H9 (cell line): ENCODE measurements at regions not wholly inside any gene's neighbourhood (a gene's known extent, or its start where the extent isn't known, plus 50 kb on each side); places are given as distances from the start of the nearest gene placed in this dataset.

Source experiments
- DNase-seq: peaks from one replicate; pipeline ENCODE4 v3.0.0-alpha.2; 2017
- H2AFZ ChIP-seq: one replicate; pipeline ENCODE4 v1.6.1; 2013; ENCODE audit warnings: mild to moderate bottlenecking, low read length, control low read depth, moderate library complexity
- H2AK5ac ChIP-seq: 2 replicates; pipeline ENCODE4 v1.6.1; 2013; ENCODE audit warnings: low read length, control low read depth, mixed read lengths; ENCODE audit not compliant: insufficient read length
- H2BK120ac ChIP-seq: one replicate; pipeline ENCODE4 v1.6.1; 2013; ENCODE audit warnings: low read depth, mild to moderate bottlenecking, low read length, control low read depth, inconsistent platforms; ENCODE audit not compliant: poor library complexity, severe bottlenecking
- H2BK12ac ChIP-seq: 2 replicates; pipeline ENCODE4 v1.6.1; 2013; ENCODE audit warnings: low read length, control low read depth, mixed read lengths, low read depth; ENCODE audit not compliant: insufficient read length
- H2BK15ac ChIP-seq: 2 replicates; pipeline ENCODE4 v1.6.1; 2013; ENCODE audit warnings: low read depth, low read length, control low read depth
- H2BK20ac ChIP-seq: one replicate; pipeline ENCODE4 v1.6.1; 2013; ENCODE audit warnings: low read depth, mild to moderate bottlenecking, low read length, control low read depth, inconsistent platforms; ENCODE audit not compliant: poor library complexity, severe bottlenecking
- H2BK5ac ChIP-seq: 2 replicates; pipeline ENCODE4 v1.6.1; 2013; ENCODE audit warnings: low read length, control low read depth, mixed read lengths; ENCODE audit not compliant: insufficient read length
- H3K14ac ChIP-seq: 2 replicates; pipeline ENCODE4 v1.6.1; 2013; ENCODE audit warnings: low read length, control low read depth; ENCODE audit not compliant: insufficient read depth
- H3K18ac ChIP-seq: 2 replicates; pipeline ENCODE4 v1.6.1; 2013; ENCODE audit warnings: low read depth, mild to moderate bottlenecking, mixed read lengths, low read length, control low read depth; ENCODE audit not compliant: insufficient read length
- H3K23ac ChIP-seq: 2 replicates; pipeline ENCODE4 v1.6.1; 2013; ENCODE audit warnings: low read length, control low read depth, mixed read lengths, low read depth; ENCODE audit not compliant: insufficient read length
- H3K23me2 ChIP-seq: 2 replicates; pipeline ENCODE4 v1.6.1; 2013; ENCODE audit warnings: low read depth, mild to moderate bottlenecking, mixed read lengths, low read length, control low read depth; ENCODE audit not compliant: insufficient read length, poor library complexity, severe bottlenecking
- H3K27ac ChIP-seq: 2 replicates; pipeline ENCODE4 v1.5.1; 2013; ENCODE audit warnings: low read length, control low read depth, mixed read lengths, low read depth; ENCODE audit not compliant: insufficient read length
- H3K27me3 ChIP-seq: 2 replicates; pipeline ENCODE4 v1.6.1; 2013; ENCODE audit warnings: low read length, control low read depth, inconsistent platforms; ENCODE audit not compliant: insufficient read depth
- H3K4ac ChIP-seq: 2 replicates; pipeline ENCODE4 v1.6.1; 2013; ENCODE audit warnings: low read depth, mild to moderate bottlenecking, control low read depth, inconsistent platforms, low read length, moderate library complexity
- H3K4me1 ChIP-seq: 2 replicates; pipeline ENCODE4 v1.6.1; 2013; ENCODE audit warnings: low read length, control low read depth, inconsistent platforms; ENCODE audit not compliant: insufficient read depth
- H3K4me2 ChIP-seq: 2 replicates; pipeline ENCODE4 v1.6.1; 2013; ENCODE audit warnings: low read length, control low read depth, mixed read lengths; ENCODE audit not compliant: insufficient read length, insufficient read depth
- H3K56ac ChIP-seq: 2 replicates; pipeline ENCODE4 v1.6.1; 2013; ENCODE audit warnings: low read depth, mild to moderate bottlenecking, mixed read lengths, low read length, control low read depth; ENCODE audit not compliant: insufficient read length
- H3K79me1 ChIP-seq: 2 replicates; pipeline ENCODE4 v1.6.1; 2013; ENCODE audit warnings: low read depth, mild to moderate bottlenecking, moderate library complexity, low read length, control low read depth, inconsistent platforms; ENCODE audit not compliant: insufficient read depth, poor library complexity, severe bottlenecking
- H3K79me2 ChIP-seq: 2 replicates; pipeline ENCODE4 v1.6.1; 2013; ENCODE audit warnings: low read length, control low read depth, inconsistent platforms; ENCODE audit not compliant: insufficient read depth
- H3K9ac ChIP-seq: 2 replicates; pipeline ENCODE4 v1.6.1; 2013; ENCODE audit warnings: low read length, control low read depth, mixed read lengths; ENCODE audit not compliant: insufficient read length; ENCODE audit errors: extremely low read depth
- H3K9me3 ChIP-seq: one replicate; pipeline ENCODE4 v1.6.1; 2013; ENCODE audit warnings: low read depth, low read length, inconsistent platforms; ENCODE audit not compliant: control insufficient read depth
- H3T11ph ChIP-seq: one replicate; pipeline ENCODE4 v1.6.1; 2013; ENCODE audit warnings: mild to moderate bottlenecking, low read length, control low read depth, inconsistent platforms
- H4K20me1 ChIP-seq: one replicate; pipeline ENCODE4 v1.6.1; 2013; ENCODE audit not compliant: control insufficient read depth, insufficient read length, insufficient read depth
- H4K5ac ChIP-seq: 2 replicates; pipeline ENCODE4 v1.6.1; 2013; ENCODE audit warnings: low read depth, mild to moderate bottlenecking, mixed read lengths, low read length, control low read depth; ENCODE audit not compliant: insufficient read length
- H4K8ac ChIP-seq: replicated peaks from 2 replicates; pipeline ENCODE4 v1.6.1; 2013; ENCODE audit warnings: low read length, control low read depth, mixed read lengths, low read depth; ENCODE audit not compliant: insufficient read length
- H4K91ac ChIP-seq: 2 replicates; pipeline ENCODE4 v1.6.1; 2013; ENCODE audit warnings: low read depth, mild to moderate bottlenecking, moderate library complexity, mixed read lengths, low read length, control low read depth; ENCODE audit not compliant: insufficient read length
- H3K27ac Mint-ChIP-seq, 3 experiments: 2 replicates in 2 of 3; 3 replicates in 1 of 3; pipeline ENCODE4 v1.8.0; 2020 to 2021; ENCODE audit warnings: mixed read lengths in 3 of 3, mild to moderate bottlenecking in 1 of 3, moderate library complexity in 1 of 3
- H3K27me3 Mint-ChIP-seq: 2 replicates; pipeline ENCODE4 v1.8.0; 2021; ENCODE audit warnings: low read depth, mild to moderate bottlenecking, moderate library complexity, mixed read lengths
- H3K36me3 Mint-ChIP-seq, 3 experiments: 2 replicates in 2 of 3; 3 replicates in 1 of 3; pipeline ENCODE4 v1.8.0; 2020 to 2021; ENCODE audit warnings: low read depth in 3 of 3, mixed read lengths in 3 of 3; ENCODE audit not compliant: insufficient read depth in 1 of 3
- H3K4me1 Mint-ChIP-seq, 2 experiments: 2 replicates each; pipeline ENCODE4 v1.8.0; 2020; ENCODE audit warnings: mixed read lengths in 2 of 2
- H3K4me3 Mint-ChIP-seq, 2 experiments: 2 replicates in 1 of 2; 3 replicates in 1 of 2; pipeline ENCODE4 v1.8.0; 2020 to 2021; ENCODE audit warnings: mild to moderate bottlenecking in 2 of 2, mixed read lengths in 2 of 2, moderate library complexity in 1 of 2
- H3K9me3 Mint-ChIP-seq, 2 experiments: 2 replicates in 1 of 2; 3 replicates in 1 of 2; pipeline ENCODE4 v1.8.0; 2020; ENCODE audit warnings: mild to moderate bottlenecking in 2 of 2, mixed read lengths in 2 of 2, moderate library complexity in 1 of 2
- CTCF ChIP-seq: fragments of 200-600 bp; sonication (generic); conservative IDR thresholded peaks from 3 replicates; pipeline ENCODE4 v1.8.0; 2021; ENCODE audit warnings: antibody characterized with exemption, mild to moderate bottlenecking
- WGBS: extraction: QIAGEN DNeasy Blood & Tissue Kit; methylation state at CpG from one replicate; pipeline ENCODE4 v1.1.7; 2013; ENCODE audit warnings: missing lambda C conversion rate, low lambda C conversion rate, mixed read lengths; ENCODE audit not compliant: insufficient read length; ENCODE audit errors: extremely low coverage; 5-methylcytosine and 5-hydroxymethylcytosine counted together

DNA sequence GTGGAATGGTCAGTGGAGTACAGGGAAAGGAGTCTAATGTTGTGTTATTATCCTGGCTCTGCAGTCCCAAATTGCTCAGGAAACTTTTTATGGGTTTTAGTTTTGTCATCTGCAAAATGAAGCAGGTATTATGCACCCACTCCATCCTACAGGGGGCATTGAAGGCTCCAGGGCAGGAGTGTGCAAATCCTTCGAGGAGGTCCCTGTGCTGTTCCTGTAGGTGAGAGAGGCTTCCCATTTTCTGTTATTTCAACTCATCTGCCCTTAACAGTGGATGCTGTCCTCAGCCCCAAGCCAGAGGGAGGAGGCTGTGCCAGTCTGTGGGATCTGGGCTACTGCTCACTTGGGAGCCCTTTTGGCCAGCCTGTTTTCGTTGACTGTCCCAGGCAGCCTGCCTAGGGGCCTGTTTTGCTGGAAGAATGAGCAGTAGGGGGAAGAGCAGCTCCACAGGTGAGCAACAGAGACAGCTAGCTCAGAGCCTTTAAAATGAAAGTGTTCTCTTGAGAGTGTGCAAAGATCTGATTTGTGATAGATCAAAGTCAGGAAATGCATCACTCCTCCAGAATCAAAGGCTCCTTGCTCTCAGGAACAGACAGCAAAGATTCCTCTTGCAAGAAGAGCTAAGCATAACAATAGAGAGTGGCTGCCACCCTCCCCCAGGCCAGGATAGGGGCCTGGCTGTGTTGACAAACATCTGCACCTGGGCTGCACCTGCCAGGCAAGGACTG lies 317.6 kb upstream of the PROX1 start:
- Histone ChIP-seq H2BK15ac (no peak overlapping the region), H4K5ac (no peak overlapping the region), H3T11ph (no peak overlapping the region), H3K4ac (no peak overlapping the region), H3K79me1 (no peaks in the 10 kb centered on the region), H3K4me2 (no peak overlapping the region), H3K56ac (no peak overlapping the region), H4K20me1 (no peaks in the 10 kb centered on the region), H3K27me3 (no peaks in the 10 kb centered on the region), H3K79me2 (no peaks in the 10 kb centered on the region), H2BK20ac (no peak overlapping the region), H4K91ac (no peak overlapping the region), H3K18ac (no peak overlapping the region), H2BK120ac (no peak overlapping the region), H3K23ac (no peak overlapping the region), H3K14ac (no peak overlapping the region), H3K9ac (no peak overlapping the region), H2BK5ac (no peak overlapping the region), H3K4me1 (peaks cover 8% of the 10 kb centered on the region; the same call in 1 of the 2 replicates), H2AFZ (no peak overlapping the region), H3K23me2 (no peaks in the 10 kb centered on the region), H4K8ac (no peak overlapping the region), H2BK12ac (no peak overlapping the region), H3K27ac (no peak overlapping the region), H2AK5ac (no peak overlapping the region), H3K9me3 (no peaks in the 10 kb centered on the region)
- Mint-ChIP-seq H3K9me3 (peaks cover 3 to 6% of the 10 kb centered on the region in 2 experiments; a peak in 4 of 5 replicates), H3K27me3 (peaks cover 29% of the 10 kb centered on the region), H3K36me3 (no peaks in the 10 kb centered on the region), H3K4me3 (no peak overlapping the region; a peak in 1 of 5 replicates), H3K27ac (peak overlapping the region in 2 of 3 experiments; percentile 42 to 91; a peak in 2 of 7 replicates), H3K4me1 (peaks cover 18 to 20% of the 10 kb centered on the region in 2 experiments)
- DNase-seq: peak; percentile 96
- no CpG with 5 or more reads among the region's 2 CpGs for WGBS
- TF ChIP-seq CTCF: peak; percentile 44
